H1 (cell line): ENCODE measurements at regions not wholly inside any gene's neighbourhood (a gene's known extent, or its start where the extent isn't known, plus 50 kb on each side); places are given as distances from the start of the nearest gene placed in this dataset.

Experiments used
- ATF2 ChIP-seq: IDR thresholded peaks from 2 replicates; pipeline ENCODE4 v1.6.1; 2012; ENCODE audit warnings: low read length, inconsistent platforms
- BRCA1 ChIP-seq: IDR thresholded peaks from 2 replicates; pipeline ENCODE4 v1.6.1; 2012; ENCODE audit warnings: low read depth, low read length, improper control_type of control experiment
- EZH2 ChIP-seq: fragments of 200-600 bp; sonication (generic); IDR thresholded peaks from 2 replicates; pipeline ENCODE4 v1.7.1; 2012; ENCODE audit warnings: low read depth, mild to moderate bottlenecking, moderate library complexity, low read length, inconsistent platforms; ENCODE audit not compliant: severe bottlenecking
- POLR2A ChIP-seq, 2 experiments: IDR thresholded peaks; 1 replicate in 1 of 2; 2 replicates in 1 of 2; pipeline ENCODE4 v1.6.1; 2011; ENCODE audit warnings: low read depth in 2 of 2, low read length in 2 of 2, mild to moderate bottlenecking in 2 of 2; ENCODE audit errors: control extremely low read depth in 1 of 2
- POLR2AphosphoS5 ChIP-seq: IDR thresholded peaks from 2 replicates; pipeline ENCODE4 v1.6.1; 2011; ENCODE audit warnings: low read depth, low read length
- TAF1 ChIP-seq: IDR thresholded peaks from 2 replicates; pipeline ENCODE4 v1.6.1; 2011; ENCODE audit warnings: mild to moderate bottlenecking, low read depth, low read length
- TEAD4 ChIP-seq: IDR thresholded peaks from 2 replicates; pipeline ENCODE4 v1.6.1; 2012; ENCODE audit warnings: low read depth, low read length, inconsistent platforms, mixed read lengths
- TF ChIP-seq, protein P1 (sequence below), 3 experiments: IDR thresholded peaks; 1 replicate in 2 of 3; 2 replicates in 1 of 3; pipeline versions ENCODE4 v1.5.1 to v1.6.1; 2011; ENCODE audit warnings: low read length in 3 of 3, mild to moderate bottlenecking in 3 of 3, inconsistent platforms in 2 of 3, low read depth in 1 of 3, moderate library complexity in 1 of 3; ENCODE audit not compliant: insufficient read depth in 1 of 3; ENCODE audit errors: control extremely low read depth in 1 of 3
- TF ChIP-seq, protein P2 (sequence below): IDR thresholded peaks from 2 replicates; pipeline ENCODE4 v1.6.1; 2011; ENCODE audit warnings: low read depth, mild to moderate bottlenecking, low read length; ENCODE audit not compliant: insufficient read depth

DNA sequence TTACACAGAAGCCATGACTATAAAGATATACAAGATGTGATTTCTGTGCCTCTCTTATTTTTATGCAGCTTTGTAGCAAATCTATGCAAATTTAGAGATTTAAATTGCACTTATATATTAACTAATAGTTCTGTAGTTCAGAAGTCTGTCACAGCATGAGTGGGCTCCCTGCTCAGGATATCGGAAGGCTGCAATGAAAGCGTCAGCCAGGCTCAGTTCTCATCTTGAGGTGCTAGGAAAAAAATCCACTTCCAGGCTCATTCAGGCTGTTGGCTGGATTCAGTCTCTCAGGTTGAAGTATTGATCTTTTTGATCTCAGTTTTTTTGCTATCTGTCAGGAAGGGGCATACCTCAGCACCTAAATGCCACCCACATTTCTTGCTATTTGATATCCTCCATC lies 487.4 kb upstream of the DEPDC1 start:
- TF ChIP-seq ATF2: no peak
- TF ChIP-seq, protein P1, sequence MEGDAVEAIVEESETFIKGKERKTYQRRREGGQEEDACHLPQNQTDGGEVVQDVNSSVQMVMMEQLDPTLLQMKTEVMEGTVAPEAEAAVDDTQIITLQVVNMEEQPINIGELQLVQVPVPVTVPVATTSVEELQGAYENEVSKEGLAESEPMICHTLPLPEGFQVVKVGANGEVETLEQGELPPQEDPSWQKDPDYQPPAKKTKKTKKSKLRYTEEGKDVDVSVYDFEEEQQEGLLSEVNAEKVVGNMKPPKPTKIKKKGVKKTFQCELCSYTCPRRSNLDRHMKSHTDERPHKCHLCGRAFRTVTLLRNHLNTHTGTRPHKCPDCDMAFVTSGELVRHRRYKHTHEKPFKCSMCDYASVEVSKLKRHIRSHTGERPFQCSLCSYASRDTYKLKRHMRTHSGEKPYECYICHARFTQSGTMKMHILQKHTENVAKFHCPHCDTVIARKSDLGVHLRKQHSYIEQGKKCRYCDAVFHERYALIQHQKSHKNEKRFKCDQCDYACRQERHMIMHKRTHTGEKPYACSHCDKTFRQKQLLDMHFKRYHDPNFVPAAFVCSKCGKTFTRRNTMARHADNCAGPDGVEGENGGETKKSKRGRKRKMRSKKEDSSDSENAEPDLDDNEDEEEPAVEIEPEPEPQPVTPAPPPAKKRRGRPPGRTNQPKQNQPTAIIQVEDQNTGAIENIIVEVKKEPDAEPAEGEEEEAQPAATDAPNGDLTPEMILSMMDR (IDR thresholded peaks at IDR 0.05; ENCODE audit: control extremely low read depth in 1 of 3, insufficient read depth in 1 of 3, low read depth in 1 of 3, low read length in 3 of 3): no peak
- no peak for TF ChIP-seq TEAD4
- TF ChIP-seq POLR2AphosphoS5: no peak
- no peak for TF ChIP-seq POLR2A (IDR thresholded peaks at IDR 0.05; ENCODE audit: control extremely low read depth in 1 of 2, low read depth in 2 of 2, low read length in 2 of 2)
- TF ChIP-seq TAF1: no peak
- no peak for TF ChIP-seq EZH2
- TF ChIP-seq BRCA1: no peak
- TF ChIP-seq, protein P2, sequence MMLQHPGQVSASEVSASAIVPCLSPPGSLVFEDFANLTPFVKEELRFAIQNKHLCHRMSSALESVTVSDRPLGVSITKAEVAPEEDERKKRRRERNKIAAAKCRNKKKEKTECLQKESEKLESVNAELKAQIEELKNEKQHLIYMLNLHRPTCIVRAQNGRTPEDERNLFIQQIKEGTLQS: no peak
